ENCODE measurements at regions not wholly inside any gene's neighbourhood (a gene's known extent, or its start where the extent isn't known, plus 50 kb on each side); places are given as distances from the start of the nearest gene placed in this dataset.
"Not testable (repeated sequence)": the region's sequence is repeated elsewhere in the genome, so short reads cannot be mapped to it uniquely, and the experiment has no call there.

- no peak for DNase-seq
Measured at GRCh38 chr6:104500265-104500664, 359.5 kb downstream of the HACE1 start.

- no peak for DNase-seq
Measured at GRCh38 chr6:104486035-104486434, 373.7 kb downstream of the HACE1 start.

DNA sequence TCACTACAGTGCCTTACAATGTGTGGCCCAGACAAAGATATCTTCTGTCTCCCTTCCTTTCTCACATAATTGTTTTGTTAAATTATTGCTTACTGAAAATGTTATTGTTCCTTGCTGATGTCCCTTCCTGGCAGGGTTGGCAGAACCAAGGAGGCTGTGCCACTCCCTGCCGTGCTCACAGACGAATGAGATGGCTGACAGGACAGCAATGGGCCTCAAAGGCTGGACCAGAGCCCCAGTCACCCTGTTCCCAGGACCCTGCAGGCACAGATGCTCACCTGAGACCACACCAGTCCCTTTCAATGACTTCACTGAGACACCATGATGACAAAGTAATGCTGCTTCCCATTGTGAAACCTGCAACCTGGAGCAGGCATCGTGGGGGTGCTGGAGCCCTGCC is 375.1 kb downstream of the HACE1 start:
- no peak for DNase-seq

DNA sequence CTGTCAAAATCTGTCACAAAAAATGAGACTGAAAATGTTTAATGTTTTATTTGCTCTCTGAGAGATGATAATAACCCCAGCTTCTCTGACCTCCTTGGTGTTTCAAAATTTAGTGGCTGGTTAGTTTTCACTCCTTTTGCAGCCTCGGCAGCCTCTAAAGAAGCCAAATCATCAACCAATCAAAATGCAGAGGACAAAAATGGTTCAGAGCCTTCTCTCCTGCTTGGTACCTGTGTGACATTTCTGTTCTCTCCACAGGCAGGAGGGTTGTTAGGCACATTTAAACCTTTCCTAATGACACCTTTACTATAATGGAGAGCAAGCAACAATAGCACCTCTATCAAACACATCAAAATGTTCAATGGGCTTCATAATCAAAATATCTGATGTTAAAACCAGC is 375.5 kb downstream of the HACE1 start:
- no peak for DNase-seq

DNA sequence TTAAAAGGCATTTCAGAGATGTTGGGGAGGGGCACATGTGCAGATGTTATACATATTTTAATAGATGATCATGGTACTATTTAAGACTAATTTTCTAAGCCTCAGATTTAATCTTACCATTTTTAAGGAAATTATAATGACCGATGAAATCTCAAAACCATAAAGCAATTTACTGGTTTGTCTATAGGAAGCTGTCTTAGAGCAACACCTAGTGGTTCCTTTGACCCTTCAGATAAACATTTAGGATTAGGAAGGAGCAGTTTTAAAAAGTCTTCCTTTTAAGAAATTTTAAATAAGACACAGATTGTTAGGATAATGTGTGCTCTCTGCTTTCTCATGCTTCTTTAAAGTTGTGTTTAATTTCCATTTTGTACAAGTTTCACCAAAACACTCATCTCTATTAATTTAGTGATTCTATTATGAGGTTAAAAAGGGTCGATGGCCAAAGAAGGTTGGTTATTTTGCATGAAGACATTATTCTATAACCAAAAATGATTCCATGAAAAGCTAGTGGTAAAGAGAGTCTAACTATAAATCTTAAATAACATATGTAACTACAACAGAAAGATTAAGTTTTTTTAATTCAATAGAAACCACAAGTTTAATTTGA is 376.4 kb downstream of the HACE1 start:
- DNase-seq = no peak

GRCh38 chr6:104477569-104477968 is 382.1 kb downstream of the HACE1 start:
- no peak for DNase-seq

DNA sequence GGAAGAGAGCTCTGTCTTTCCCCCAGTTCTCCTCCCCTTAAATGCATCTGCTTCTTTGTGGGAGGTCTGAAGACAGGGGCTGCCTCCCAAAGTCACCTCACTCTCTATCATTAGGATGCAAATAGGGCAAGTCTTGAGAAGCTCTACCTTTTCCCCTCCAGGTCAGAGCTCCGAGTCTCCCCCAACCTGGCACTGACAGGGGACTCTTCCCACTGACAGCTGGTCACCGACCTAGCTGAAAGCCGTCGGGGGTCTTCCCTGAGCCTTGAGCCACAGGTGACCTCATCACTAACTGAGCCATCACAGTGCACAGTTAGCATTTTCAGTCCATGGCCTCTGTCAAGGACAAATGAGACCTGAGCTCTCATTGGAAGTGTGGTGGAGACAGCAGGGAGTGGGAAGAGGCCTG is 386.7 kb downstream of the HACE1 start:
- no peak for DNase-seq

DNA sequence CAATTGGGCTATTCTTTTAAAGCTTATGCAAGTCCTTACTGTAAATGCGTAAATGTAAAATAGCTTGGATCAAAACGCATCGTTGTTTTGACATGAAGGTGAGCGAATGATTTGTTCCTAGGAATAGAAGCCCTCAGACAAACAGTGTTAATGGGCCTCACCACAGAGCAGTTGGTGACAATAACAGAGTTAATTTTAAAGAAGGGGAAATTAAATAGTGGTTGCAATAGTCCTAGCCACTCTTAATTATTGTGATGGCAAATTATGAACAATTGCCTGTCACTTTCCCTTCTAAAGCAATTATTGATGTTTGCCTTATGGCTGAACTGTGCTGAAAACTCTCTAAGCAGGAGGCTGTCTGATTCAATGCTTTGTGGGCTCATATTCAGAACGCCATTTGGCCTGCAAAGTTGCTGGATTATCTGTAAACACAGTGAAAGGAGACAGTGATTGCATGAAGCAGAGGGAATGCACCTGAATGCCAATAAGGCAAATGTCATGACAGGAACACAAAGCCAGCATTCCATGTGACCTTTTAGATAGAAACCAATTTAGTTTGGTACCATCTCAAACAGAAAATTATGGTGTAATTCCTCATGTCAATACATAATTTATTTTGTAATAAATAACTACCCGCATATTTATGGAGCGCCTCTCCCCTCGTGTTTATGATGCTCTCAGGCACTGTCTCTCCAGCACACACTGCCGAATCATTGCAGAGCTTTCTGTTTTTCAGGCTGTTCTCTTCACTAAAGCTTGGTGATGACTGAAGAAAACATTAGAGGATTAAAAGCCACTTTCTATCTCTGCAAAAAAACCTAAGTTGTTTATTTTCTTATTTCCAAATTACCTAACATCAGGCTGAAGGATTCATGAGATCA is 387.5 kb downstream of the HACE1 start:
- no peak for DNase-seq

DNA sequence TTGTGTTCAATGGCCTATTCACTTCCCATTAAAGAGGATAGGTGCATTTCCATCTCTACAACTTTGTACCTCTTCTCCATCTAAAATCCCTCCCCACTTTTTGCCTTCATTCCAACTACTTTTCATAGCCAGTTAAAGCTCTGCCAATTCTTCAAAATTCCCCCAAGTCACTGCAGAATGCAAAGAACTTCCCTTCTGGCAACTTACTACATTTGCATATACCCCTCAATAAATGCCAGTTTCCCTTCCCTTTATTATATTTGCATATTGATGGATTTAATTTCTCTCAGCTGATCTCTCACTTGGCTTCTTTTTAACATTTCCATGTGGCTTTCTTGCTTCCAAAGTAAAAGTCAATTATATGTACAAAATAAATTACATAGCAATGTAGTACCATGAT is 393.4 kb downstream of the HACE1 start:
- DNase-seq = no peak

DNA sequence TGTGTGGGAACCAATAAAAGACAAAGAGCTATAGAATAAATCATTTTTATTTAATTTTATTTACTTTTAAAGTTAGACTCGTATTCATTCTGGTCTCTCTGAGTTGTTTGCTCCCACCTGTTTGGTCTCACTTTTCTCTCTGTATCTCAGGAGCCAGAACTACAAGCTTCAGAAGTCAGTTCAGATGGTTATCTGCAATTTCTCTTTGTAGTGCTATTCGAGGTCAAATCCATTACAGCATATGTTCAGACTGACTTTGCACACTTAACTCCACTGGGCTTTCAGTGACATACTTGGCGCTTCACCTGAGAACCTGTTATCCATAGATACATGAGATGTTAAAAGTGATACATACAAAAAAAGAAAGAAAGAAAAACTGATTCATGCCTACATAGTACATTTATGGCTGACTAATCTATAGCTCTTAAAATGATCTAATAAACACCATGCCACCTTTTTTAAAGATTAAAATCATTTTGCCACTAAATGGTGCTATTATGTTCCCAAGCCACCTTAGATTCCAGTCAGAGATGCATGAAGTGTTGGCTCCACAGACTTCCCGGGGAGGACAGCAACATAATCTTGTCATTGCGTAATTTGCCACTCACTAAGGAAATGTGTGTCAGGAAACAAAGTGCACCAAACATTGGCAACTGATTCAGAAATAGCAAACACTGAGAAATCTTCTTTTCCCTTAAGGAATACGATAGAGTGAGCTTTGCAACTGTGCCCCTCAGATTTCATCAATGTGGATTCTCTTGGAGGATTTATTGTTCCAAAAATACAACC is 396.7 kb downstream of the HACE1 start:
- no peak for DNase-seq

- no peak for DNase-seq
Measured at GRCh38 chr6:104460738-104461483, 398.8 kb downstream of the HACE1 start.

DNA sequence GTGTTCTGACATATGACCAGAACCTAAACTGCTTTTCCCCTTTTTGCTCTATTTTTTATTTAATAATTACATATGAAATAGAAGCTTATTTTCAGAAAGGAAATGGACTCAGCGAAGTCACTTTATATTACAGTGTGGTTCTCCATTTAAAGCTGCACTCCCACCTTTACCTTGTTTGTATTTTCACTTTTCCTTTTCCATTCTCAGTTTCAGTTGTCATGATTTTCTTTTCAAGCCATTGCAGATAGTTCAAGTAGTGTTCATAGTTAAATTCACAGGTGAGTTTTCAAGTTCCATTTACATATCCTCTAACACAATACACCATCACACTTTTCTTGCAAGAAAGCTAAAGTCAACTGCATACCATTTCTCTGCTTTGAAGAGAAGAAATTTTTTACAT is 400.2 kb downstream of the HACE1 start:
- DNase-seq = no peak

DNA sequence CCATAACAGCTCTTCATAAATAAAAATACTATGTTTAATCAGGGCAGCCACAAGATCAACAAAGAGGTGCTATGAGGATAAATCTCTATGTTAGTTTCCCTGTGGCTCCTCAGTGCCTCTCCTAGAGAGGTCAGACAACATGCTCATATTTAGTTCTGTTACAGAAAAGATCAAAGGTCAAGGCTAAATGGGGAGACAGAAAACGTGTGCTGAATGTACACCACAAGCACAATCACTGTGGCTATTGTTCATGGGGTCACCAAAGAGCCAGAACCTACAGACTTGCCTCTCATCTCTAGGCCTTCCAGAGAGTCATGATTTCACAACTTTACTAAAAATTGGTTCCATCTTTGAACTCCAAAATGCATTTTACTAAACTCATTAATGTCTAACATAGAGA is 409.8 kb downstream of the HACE1 start:
- DNase-seq = no peak

DNA sequence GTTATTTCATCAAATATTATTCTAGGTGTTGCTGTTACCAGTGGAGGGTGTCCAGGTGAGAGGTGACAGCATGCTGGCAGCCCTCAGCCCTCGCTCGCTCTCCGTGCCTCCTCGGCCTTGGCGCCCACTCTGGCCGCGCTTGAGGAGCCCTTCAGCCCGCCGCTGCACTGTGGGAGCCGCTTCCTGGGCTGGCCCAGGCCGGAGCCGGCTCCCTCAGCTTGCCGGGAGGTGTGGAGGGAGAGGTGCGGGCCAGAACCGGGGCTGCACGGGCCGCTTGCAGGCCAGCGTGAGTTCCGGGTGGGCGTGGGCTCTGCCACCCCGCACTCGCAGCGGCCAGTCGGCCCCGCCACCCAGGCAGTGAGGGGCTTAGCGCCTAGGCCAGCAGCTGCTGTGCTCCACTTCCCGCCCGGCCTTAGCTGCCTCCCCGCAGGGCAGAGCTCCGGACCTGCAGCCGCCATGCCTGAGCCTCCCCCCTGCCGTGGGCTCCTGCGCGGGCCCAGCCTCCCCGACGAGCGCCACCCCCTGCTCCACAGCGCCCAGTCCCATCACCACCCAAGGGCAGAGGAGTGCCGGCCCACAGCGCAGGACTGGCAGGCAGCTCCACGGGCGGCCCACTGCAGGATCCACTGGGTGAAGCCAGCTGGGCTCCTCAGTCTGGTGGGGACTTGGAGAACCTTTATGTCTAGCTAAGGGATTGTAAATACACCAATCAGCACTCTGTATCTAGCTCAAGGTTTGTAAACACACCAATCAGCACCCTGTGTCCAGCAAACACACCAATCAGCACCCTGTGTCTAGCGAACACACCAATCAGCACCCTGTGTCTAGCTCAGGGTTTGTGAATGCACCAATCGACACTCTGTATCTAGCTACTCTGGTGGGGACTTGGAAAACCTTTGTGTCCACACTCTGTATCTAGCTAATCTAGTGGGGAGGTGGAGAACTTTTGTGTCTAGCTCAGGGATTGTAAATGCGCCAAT is 413.3 kb downstream of the HACE1 start:
- not testable (repeated sequence) for DNase-seq

DNA sequence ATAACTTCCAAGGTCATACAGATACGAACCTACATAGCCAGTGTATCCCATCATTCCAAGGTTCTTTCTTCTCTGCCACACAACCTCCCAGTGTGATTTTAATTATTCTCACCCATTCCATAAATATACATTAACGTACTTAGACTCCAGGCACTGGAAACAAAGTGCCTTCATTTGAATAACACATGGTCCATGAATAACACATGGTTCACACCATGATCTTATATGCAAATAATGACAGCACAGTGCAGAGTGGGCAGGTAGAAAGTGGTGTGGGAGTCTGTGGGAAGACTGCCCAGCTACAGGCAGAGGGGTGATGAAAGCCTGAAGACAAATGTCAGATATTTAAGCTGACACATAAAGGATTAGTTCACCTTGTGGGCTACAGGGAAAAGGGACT is 425.2 kb downstream of the HACE1 start:
- no peak for DNase-seq

DNA sequence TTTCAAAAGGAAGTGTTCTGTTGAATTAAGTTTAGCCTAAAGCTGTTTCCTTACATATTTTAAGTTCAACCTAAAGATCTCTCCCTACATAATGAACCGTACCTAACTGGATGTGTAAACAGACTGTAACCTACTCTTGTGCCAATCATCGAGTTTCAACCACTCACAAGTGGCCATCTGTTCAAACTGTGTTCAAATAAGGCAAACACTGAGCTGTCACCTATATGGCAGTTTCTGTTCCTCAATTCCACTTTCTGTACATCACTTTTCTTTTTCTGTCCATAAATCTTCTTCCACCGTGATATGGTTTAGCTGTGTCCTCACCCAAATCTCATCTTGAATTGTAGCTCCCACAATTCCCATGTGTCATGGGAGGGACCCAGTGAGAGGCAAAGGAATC is 428.6 kb downstream of the HACE1 start:
- no peak for DNase-seq

DNA sequence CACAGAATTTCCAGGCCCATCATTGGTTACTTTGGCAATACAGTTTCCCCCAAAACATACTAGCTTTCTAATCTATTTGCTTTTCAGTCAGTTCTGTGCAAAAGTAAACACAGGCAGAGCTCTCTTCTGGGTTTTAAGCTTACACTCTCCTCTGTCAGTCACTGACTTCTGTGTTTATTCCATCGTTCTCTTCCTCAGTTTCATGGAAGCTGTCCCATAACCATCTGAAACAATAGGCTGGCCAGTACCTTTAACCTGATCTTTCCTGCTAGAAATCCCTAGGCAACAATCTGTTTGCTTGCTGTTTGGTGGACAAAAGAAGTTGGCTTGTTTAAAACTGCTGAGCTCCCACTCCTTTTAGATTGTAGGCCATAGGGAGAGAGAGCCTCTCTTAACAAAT is 431.5 kb downstream of the HACE1 start:
- no peak for DNase-seq

GRCh38 chr6:104423691-104424090 is 436.0 kb downstream of the HACE1 start:
- no peak for DNase-seq

DNA sequence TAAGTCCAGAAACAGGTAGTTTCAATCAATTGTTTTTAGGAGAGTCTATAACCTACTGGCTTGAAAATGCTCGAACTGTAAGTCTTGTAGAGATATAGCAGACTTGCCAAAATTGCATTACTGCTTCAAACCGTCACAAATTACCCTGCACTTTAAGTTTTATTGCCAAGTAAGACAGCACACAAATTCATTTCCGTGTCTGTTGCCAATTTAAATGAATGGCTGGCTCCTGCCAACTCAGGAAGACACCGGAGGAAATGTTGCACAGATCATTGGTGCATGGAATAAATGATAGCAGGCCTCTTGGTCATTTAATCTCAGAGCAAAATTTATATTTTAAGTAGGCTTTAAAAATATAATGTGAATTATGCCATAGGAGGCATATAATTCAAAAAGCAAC is 438.1 kb downstream of the HACE1 start:
- DNase-seq = no peak

GRCh38 chr6:104418839-104419238 is 440.9 kb downstream of the HACE1 start:
- DNase-seq = no peak

- DNase-seq = no peak
Measured at GRCh38 chr6:104418125-104418524, 441.6 kb downstream of the HACE1 start.

DNA sequence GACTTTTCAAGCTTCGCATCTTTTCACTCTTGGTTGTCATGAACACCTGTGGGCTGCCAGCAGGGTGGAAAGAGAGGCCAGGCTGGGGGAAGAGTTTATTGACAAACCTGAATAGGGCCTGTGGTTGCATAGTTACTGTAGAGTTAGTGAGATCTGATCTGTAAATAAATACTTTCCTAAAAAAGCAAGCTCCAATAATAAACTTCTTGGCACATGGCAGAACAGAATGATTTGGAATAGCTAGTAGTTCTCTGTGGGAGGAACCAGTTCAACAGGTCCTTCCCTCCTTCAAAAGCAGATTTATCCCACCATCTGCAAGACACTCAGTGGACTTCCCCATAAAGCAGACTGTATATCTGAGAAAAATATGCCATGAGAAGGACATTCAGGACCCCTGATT is 445.0 kb downstream of the HACE1 start:
- no peak for DNase-seq

Data from activated CD4-positive, alpha-beta T cell treated with anti-CD3 and anti-CD28 coated beads, Interleukin-2, amount 50 U/mL, for 1 hour (primary cell).